Astrocyte (in vitro differentiated cells and primary cell): ENCODE measurements at regions not wholly inside any gene's neighbourhood (a gene's known extent, or its start where the extent isn't known, plus 50 kb on each side); places are given as distances from the start of the nearest gene placed in this dataset.

ENCODE experiments used
- DNase-seq: peaks from one replicate; pipeline ENCODE4 v3.0.0-alpha.2; 2010; ENCODE audit warnings: low read depth
- FAIRE-seq: peaks from 2 replicates; lab custom pipeline; 2011; peaks lifted over from hg19 to GRCh38; lab: Jason Lieb, UNC
- H2AFZ ChIP-seq: 2 replicates; pipeline ENCODE4 v1.6.0; 2012; ENCODE audit warnings: low read depth, low read length, inconsistent platforms
- H3K27ac ChIP-seq: 2 replicates; pipeline ENCODE4 v1.5.1; 2011; ENCODE audit warnings: low read depth, low read length, inconsistent platforms
- H3K27me3 ChIP-seq: 2 replicates; pipeline ENCODE4 v1.6.0; 2011; ENCODE audit warnings: low read length, inconsistent platforms; ENCODE audit not compliant: insufficient read depth
- H3K36me3 ChIP-seq: 2 replicates; pipeline ENCODE4 v1.5.1; 2011; ENCODE audit warnings: low read length, inconsistent platforms; ENCODE audit not compliant: insufficient read depth
- H3K4me1 ChIP-seq: 2 replicates; pipeline ENCODE4 v1.5.1; 2011; ENCODE audit warnings: low read length, inconsistent platforms; ENCODE audit not compliant: insufficient read depth
- H3K4me2 ChIP-seq: 2 replicates; pipeline ENCODE4 v1.6.0; 2012; ENCODE audit warnings: low read length, inconsistent platforms
- H3K4me3 ChIP-seq: 2 replicates; pipeline ENCODE4 v1.5.1; 2011; ENCODE audit warnings: low read depth, mild to moderate bottlenecking, low read length, inconsistent platforms; ENCODE audit not compliant: insufficient read depth
- H3K79me2 ChIP-seq: 2 replicates; pipeline ENCODE4 v1.6.0; 2012; ENCODE audit warnings: mild to moderate bottlenecking, low read length, inconsistent platforms; ENCODE audit not compliant: insufficient read depth
- H3K9ac ChIP-seq: 2 replicates; pipeline ENCODE4 v1.6.0; 2012; ENCODE audit warnings: mild to moderate bottlenecking, low read length, inconsistent platforms
- H3K9me3 ChIP-seq: 2 replicates; pipeline ENCODE4 v1.5.1; 2012; ENCODE audit warnings: low read depth, mild to moderate bottlenecking, low read length, inconsistent platforms; ENCODE audit not compliant: insufficient read depth
- H4K20me1 ChIP-seq: 2 replicates; pipeline ENCODE4 v1.6.0; 2012; ENCODE audit warnings: low read length, inconsistent platforms; ENCODE audit not compliant: insufficient read depth
- H3K27ac Mint-ChIP-seq: one replicate; pipeline ENCODE4 v1.8.0; 2021; ENCODE audit warnings: mild to moderate bottlenecking, mixed read lengths; ENCODE audit not compliant: unreplicated experiment
- H3K27me3 Mint-ChIP-seq: one replicate; pipeline ENCODE4 v1.8.0; 2021; ENCODE audit warnings: low read depth, mixed read lengths; ENCODE audit not compliant: unreplicated experiment
- H3K36me3 Mint-ChIP-seq: one replicate; pipeline ENCODE4 v1.8.0; 2021; ENCODE audit warnings: low read depth, mixed read lengths; ENCODE audit not compliant: unreplicated experiment
- H3K4me1 Mint-ChIP-seq: one replicate; pipeline ENCODE4 v1.8.0; 2021; ENCODE audit warnings: low read depth, mixed read lengths; ENCODE audit not compliant: unreplicated experiment
- H3K4me3 Mint-ChIP-seq: one replicate; pipeline ENCODE4 v1.8.0; 2021; ENCODE audit warnings: mild to moderate bottlenecking, moderate library complexity, mixed read lengths; ENCODE audit not compliant: unreplicated experiment
- H3K9me3 Mint-ChIP-seq: one replicate; pipeline ENCODE4 v1.8.0; 2021; ENCODE audit warnings: mild to moderate bottlenecking, mixed read lengths; ENCODE audit not compliant: unreplicated experiment
- EZH2 ChIP-seq: IDR thresholded peaks from 2 replicates; pipeline ENCODE4 v1.6.1; 2012; ENCODE audit warnings: mild to moderate bottlenecking, low read length, inconsistent platforms; ENCODE audit not compliant: insufficient read depth
- TF ChIP-seq, protein P1 (sequence below): IDR thresholded peaks from 2 replicates; pipeline ENCODE4 v1.5.1; 2011; ENCODE audit warnings: low read depth, mild to moderate bottlenecking, inconsistent platforms, low read length, moderate library complexity; ENCODE audit not compliant: insufficient read depth

DNA sequence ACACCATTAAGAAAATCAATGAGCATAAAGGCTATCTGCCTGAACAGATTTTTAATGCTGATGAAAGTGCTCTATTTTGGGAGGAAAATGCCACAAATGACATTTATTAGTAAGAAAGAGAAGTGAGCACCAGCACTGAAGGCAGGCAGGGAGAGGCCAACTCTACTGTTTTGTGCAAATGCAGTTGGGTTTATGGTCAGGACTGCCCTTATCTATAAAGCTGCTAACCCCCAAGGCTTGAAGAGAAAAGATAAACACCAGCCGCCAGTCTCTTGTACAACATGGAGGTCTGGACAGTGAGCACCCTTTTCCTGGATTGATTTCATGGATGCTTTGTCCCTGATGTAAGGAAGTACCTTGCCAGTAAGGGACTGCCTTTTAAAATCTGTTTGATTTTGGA is 246.8 kb upstream of the SFSWAP start:
- H3K27me3 Mint-ChIP-seq, result peaks cover 33% of the 10 kb centered on the region
- no peaks in the 10 kb centered on the region for H3K36me3 Mint-ChIP-seq
- H3K9ac ChIP-seq, result no peak overlapping the region
- H3K36me3 ChIP-seq, result no peaks in the 10 kb centered on the region
- no peak overlapping the region for H3K4me2 ChIP-seq
- no peak overlapping the region for H3K4me3 Mint-ChIP-seq
- H3K9me3 Mint-ChIP-seq, result no peaks in the 10 kb centered on the region
- no peaks in the 10 kb centered on the region for H4K20me1 ChIP-seq
- no peaks in the 10 kb centered on the region for H3K4me1 ChIP-seq
- H3K4me1 Mint-ChIP-seq, result no peaks in the 10 kb centered on the region
- no peaks in the 10 kb centered on the region for H3K9me3 ChIP-seq
- H3K27ac Mint-ChIP-seq, result no peak overlapping the region
- no peak overlapping the region for H3K4me3 ChIP-seq
- H3K27ac ChIP-seq, result no peak overlapping the region
- TF ChIP-seq EZH2, result no peak
- TF ChIP-seq, protein P1, sequence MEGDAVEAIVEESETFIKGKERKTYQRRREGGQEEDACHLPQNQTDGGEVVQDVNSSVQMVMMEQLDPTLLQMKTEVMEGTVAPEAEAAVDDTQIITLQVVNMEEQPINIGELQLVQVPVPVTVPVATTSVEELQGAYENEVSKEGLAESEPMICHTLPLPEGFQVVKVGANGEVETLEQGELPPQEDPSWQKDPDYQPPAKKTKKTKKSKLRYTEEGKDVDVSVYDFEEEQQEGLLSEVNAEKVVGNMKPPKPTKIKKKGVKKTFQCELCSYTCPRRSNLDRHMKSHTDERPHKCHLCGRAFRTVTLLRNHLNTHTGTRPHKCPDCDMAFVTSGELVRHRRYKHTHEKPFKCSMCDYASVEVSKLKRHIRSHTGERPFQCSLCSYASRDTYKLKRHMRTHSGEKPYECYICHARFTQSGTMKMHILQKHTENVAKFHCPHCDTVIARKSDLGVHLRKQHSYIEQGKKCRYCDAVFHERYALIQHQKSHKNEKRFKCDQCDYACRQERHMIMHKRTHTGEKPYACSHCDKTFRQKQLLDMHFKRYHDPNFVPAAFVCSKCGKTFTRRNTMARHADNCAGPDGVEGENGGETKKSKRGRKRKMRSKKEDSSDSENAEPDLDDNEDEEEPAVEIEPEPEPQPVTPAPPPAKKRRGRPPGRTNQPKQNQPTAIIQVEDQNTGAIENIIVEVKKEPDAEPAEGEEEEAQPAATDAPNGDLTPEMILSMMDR, result no peak
- FAIRE-seq (no peak), DNase-seq (no peak)
- H2AFZ ChIP-seq, result no peak overlapping the region
- peaks cover 3% of the 10 kb centered on the region for H3K27me3 ChIP-seq
- no peaks in the 10 kb centered on the region for H3K79me2 ChIP-seq

GRCh38 chr12:131466306-131466705 is 244.6 kb upstream of the SFSWAP start:
- Histone ChIP-seq H3K9me3 (no peaks in the 10 kb centered on the region), H3K79me2 (no peaks in the 10 kb centered on the region), H3K27me3 (no peaks in the 10 kb centered on the region), H3K9ac (no peak overlapping the region), H3K4me1 (no peaks in the 10 kb centered on the region), H3K27ac (no peak overlapping the region), H3K4me3 (no peak overlapping the region), H3K36me3 (no peaks in the 10 kb centered on the region), H3K4me2 (no peak overlapping the region), H4K20me1 (no peaks in the 10 kb centered on the region), H2AFZ (no peak overlapping the region)
- H3K27ac Mint-ChIP-seq, result no peak overlapping the region
- no peaks in the 10 kb centered on the region for H3K36me3 Mint-ChIP-seq
- no peak overlapping the region for H3K4me3 Mint-ChIP-seq
- no peaks in the 10 kb centered on the region for H3K4me1 Mint-ChIP-seq
- DNase-seq (no peak), FAIRE-seq (no peak)
- H3K27me3 Mint-ChIP-seq, result peaks cover 25% of the 10 kb centered on the region
- no peaks in the 10 kb centered on the region for H3K9me3 Mint-ChIP-seq
- TF ChIP-seq, protein P1, result no peak
- no peak for TF ChIP-seq EZH2

DNA sequence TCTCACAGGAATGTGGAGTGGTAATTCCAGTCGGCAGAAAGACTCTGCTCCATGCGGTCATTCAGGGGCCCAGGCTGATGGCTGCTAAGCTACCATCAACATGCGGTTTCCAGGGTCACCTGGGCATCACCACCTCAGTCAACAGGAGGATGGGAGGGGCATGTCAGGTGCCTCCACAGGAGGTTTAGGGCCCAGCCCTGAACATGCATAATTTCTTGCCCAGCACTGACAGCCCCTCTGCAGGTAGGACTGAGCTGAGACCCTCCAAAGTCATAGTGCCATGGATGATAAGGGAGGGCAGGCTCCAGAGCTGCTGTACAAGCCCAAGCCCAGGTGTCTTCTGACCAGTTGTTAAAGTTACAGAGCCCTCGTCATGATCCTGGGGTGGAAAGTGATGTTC is 244.0 kb upstream of the SFSWAP start:
- no peaks in the 10 kb centered on the region for H3K27me3 ChIP-seq
- H4K20me1 ChIP-seq, result no peaks in the 10 kb centered on the region
- peaks cover 27% of the 10 kb centered on the region for H3K27me3 Mint-ChIP-seq
- H3K4me1 Mint-ChIP-seq, result no peaks in the 10 kb centered on the region
- H3K4me3 Mint-ChIP-seq, result no peak overlapping the region
- no peaks in the 10 kb centered on the region for H3K36me3 Mint-ChIP-seq
- H3K27ac Mint-ChIP-seq, result no peak overlapping the region
- no peaks in the 10 kb centered on the region for H3K9me3 ChIP-seq
- H3K4me3 ChIP-seq, result no peak overlapping the region
- no peaks in the 10 kb centered on the region for H3K9me3 Mint-ChIP-seq
- H3K4me2 ChIP-seq, result no peak overlapping the region
- H3K27ac ChIP-seq, result no peak overlapping the region
- no peak for DNase-seq
- no peak overlapping the region for H3K9ac ChIP-seq
- no peak overlapping the region for H2AFZ ChIP-seq
- no peaks in the 10 kb centered on the region for H3K79me2 ChIP-seq
- no peak for FAIRE-seq
- H3K36me3 ChIP-seq, result no peaks in the 10 kb centered on the region
- H3K4me1 ChIP-seq, result no peaks in the 10 kb centered on the region
- no peak for TF ChIP-seq EZH2
- TF ChIP-seq, protein P1, result no peak
